Middle frontal gyrus (tissue), 1 donor: ENCODE measurements at regions not wholly inside any gene's neighbourhood (a gene's known extent, or its start where the extent isn't known, plus 50 kb on each side); places are given as distances from the start of the nearest gene placed in this dataset.
"Not testable (repeated sequence)": the region's sequence is repeated elsewhere in the genome, so short reads cannot be mapped to it uniquely, and the experiment has no call there.

Source experiments
- DNase-seq: peaks from one replicate; pipeline ENCODE4 v3.0.0-alpha.2; 2015; ENCODE audit warnings: low spot score; ENCODE audit errors: extremely low spot score

GRCh38 chr18:35871337-35871736 is 101.1 kb upstream of the RMP24 start:
- DNase-seq: no peak

- DNase-seq: no peak
Observed at GRCh38 chr18:35875566-35875965, 96.9 kb upstream of the RMP24 start.

- no peak for DNase-seq
Observed at GRCh38 chr18:35876243-35876642, 96.2 kb upstream of the RMP24 start.

GRCh38 chr18:35880788-35881455 is 91.6 kb upstream of the RMP24 start:
- DNase-seq: no peak

GRCh38 chr18:35888329-35888728 is 84.2 kb upstream of the RMP24 start:
- no peak for DNase-seq

GRCh38 chr18:35889677-35890076 is 82.8 kb upstream of the RMP24 start:
- peak; percentile 24 for DNase-seq

- no peak for DNase-seq
Observed at GRCh38 chr18:35890323-35890722, 82.2 kb upstream of the RMP24 start.

GRCh38 chr18:35892118-35892517 is 80.4 kb upstream of the RMP24 start:
- no peak for DNase-seq

GRCh38 chr18:35897481-35897880 is 75.0 kb upstream of the RMP24 start:
- not testable (repeated sequence) for DNase-seq

GRCh38 chr18:35904389-35905037 is 68.0 kb upstream of the RMP24 start:
- DNase-seq: no peak

DNA sequence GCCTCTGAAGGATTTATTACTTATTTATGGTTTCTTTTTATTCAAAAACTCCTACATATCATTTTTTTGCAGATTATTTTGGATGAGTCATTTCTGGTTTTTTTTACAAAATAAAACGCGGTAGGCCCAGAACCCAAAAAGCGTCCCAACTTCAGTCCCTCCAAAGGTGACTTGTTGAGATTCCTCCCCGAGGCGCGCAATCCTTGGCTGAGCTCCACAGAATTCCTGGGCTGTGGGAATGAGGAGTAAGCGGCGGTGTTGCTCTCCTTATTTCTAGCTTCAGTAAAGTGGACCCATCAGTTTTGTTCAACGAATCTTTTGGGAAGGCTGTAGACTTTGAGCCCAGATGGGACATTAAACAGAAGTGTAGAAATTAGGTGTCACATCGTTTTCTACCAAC is 67.0 kb upstream of the RMP24 start:
- no peak for DNase-seq

GRCh38 chr18:35906291-35906690 is 66.2 kb upstream of the RMP24 start:
- not testable (repeated sequence) for DNase-seq

DNA sequence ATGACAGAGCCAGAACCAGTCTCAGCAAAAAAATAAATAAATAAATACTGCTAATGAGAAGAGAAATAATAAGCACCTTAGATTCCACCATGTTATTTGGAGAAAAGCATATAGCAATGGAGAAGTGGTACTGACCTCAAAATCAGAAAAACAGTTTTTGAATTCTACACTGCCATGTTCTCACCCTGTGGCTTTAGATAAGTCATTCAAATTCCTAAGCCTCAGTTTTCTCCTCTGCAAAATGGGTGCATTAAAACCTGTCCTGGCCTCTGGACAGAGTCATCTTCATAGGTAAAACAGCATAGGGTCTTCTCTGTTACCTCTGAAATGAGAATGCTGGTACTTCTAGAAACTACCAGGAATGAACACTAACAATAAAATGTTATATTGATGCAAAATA is 62.2 kb upstream of the RMP24 start:
- no peak for DNase-seq

DNA sequence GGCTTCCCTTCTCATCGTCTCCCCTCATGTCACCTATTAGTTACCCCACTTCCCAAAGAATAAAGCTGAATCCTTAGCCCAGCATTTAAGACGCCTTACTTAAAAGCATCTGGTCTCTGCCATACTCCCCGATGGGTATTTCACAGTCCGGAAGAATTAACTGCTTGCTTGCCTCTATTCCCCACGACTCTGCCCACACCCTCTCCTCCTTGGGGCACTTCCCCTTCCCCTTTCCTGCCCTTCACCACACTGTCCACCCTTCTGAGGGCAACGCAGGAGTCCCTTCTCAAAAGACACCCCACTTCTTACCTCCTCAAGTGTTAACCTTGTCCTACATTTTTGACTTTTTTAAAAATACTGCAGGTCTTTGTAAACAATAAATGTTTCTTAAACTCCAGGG is 60.1 kb upstream of the RMP24 start:
- no peak for DNase-seq

DNA sequence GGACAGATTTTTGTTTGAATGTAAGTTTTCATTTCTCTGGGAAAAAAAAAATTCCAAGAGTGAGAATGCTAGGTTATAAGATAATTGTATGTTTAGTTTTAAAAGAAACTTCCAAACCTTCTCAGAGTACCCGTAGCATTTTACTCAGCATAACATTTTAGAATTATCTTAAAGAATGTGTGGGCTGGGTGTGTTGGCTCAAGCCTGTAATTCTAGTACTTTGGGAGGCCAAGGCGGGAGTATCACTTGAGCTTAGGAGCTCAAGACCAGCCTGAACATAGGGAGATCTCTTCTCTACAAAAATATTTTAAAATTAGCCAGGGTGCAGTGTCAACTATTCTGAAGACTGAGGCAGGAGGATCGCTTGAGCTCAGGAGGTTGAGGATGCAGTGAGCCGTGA is 57.4 kb upstream of the RMP24 start:
- DNase-seq: no peak

DNA sequence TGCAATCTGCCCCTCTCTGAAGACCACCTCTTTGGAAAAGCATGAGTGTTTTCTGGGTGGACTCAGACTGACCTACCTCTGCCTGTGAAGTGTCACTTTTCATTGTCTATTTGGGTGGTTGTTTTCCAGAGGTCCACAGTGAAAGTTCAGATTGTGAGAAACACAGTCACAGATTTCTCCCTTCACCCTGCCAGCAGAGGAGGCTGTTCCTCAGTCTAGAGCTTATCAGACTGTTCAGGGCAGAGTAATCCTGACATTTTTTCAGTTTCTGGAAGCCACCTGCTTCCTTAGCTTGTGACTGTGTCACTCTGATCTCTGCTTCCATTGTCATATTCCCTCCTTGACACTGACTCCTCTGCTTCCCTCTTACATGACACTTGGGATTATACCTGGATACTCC is 55.4 kb upstream of the RMP24 start:
- DNase-seq: no peak

GRCh38 chr18:35918564-35918963 is 53.9 kb upstream of the RMP24 start:
- DNase-seq: no peak

GRCh38 chr18:35919179-35919578 is 53.3 kb upstream of the RMP24 start:
- no peak for DNase-seq

GRCh38 chr18:35920623-35921022 is 51.9 kb upstream of the RMP24 start:
- DNase-seq: no peak
